NT2/D1 (cell line): ENCODE measurements at regions not wholly inside any gene's neighbourhood (a gene's known extent, or its start where the extent isn't known, plus 50 kb on each side); places are given as distances from the start of the nearest gene placed in this dataset.

Experiments
- YY1 ChIP-seq: IDR thresholded peaks from 2 replicates; pipeline ENCODE4 v1.6.1; 2011; ENCODE audit not compliant: insufficient read length, insufficient read depth
- ZNF274 ChIP-seq: IDR thresholded peaks from 2 replicates; pipeline ENCODE4 v1.6.1; 2011; ENCODE audit warnings: mild to moderate bottlenecking, low read depth, low read length

- TF ChIP-seq ZNF274 (no peak), YY1 (no peak)
Observed at GRCh38 chr12:125263385-125263784, 198.2 kb downstream of the AACS start.
